CD4-positive, CD25-positive, alpha-beta regulatory T cell (primary cell): ENCODE measurements at regions not wholly inside any gene's neighbourhood (a gene's known extent, or its start where the extent isn't known, plus 50 kb on each side); places are given as distances from the start of the nearest gene placed in this dataset.

Experiments
- ATAC-seq, 2 donors: fragments of 150-1000 bp; cut with Tn5 transposase; one replicate each; pipeline ENCODE4 v1.10.0; 2021; ENCODE audit warnings: low read depth in 2 of 2, moderate number of reproducible peaks in 2 of 2, moderate library complexity in 1 of 2
- DNase-seq, 3 donors: peaks; one replicate each; pipeline versions ENCODE4 v3.0.0 to v3.0.0-alpha.2; 2012 to 2022; ENCODE audit warnings: mixed read lengths in 1 of 3
- H3K27ac ChIP-seq: one replicate; pipeline ENCODE4 v1.7.0; 2013; ENCODE audit warnings: mild to moderate bottlenecking, low read length; ENCODE audit not compliant: insufficient read depth, poor library complexity, severe bottlenecking
- H3K27me3 ChIP-seq: one replicate; pipeline ENCODE4 v1.7.0; 2013; ENCODE audit warnings: low read length; ENCODE audit not compliant: control insufficient read depth, insufficient read depth
- H3K36me3 ChIP-seq: one replicate; pipeline ENCODE4 v1.7.0; 2013; ENCODE audit warnings: mild to moderate bottlenecking, low read length, moderate library complexity; ENCODE audit not compliant: control insufficient read depth, insufficient read depth
- H3K4me1 ChIP-seq: 2 replicates; pipeline ENCODE4 v1.7.0; 2013; ENCODE audit warnings: mild to moderate bottlenecking, low read length; ENCODE audit not compliant: insufficient read depth, control insufficient read depth, poor library complexity, severe bottlenecking
- H3K4me3 ChIP-seq: one replicate; pipeline ENCODE4 v1.7.0; 2013; ENCODE audit warnings: low read depth, mild to moderate bottlenecking, low read length, moderate library complexity
- H3K9me3 ChIP-seq, 2 experiments: 1 replicate in 1 of 2; 2 replicates in 1 of 2; pipeline ENCODE4 v1.7.0; 2013; ENCODE audit warnings: low read length in 2 of 2, mild to moderate bottlenecking in 1 of 2, moderate library complexity in 1 of 2; ENCODE audit not compliant: control insufficient read depth in 2 of 2
- H3K27ac Mint-ChIP-seq, 3 donors: one replicate each; pipeline ENCODE4 v1.8.0; 2020 to 2022; ENCODE audit warnings: mild to moderate bottlenecking in 3 of 3, mixed read lengths in 3 of 3, moderate library complexity in 2 of 3
- H3K27me3 Mint-ChIP-seq: one replicate; pipeline ENCODE4 v1.8.0; 2022; ENCODE audit warnings: mild to moderate bottlenecking, mixed read lengths
- H3K36me3 Mint-ChIP-seq: one replicate; pipeline ENCODE4 v1.8.0; 2020; ENCODE audit warnings: mixed read lengths
- H3K4me1 Mint-ChIP-seq, 4 donors: one replicate each; pipeline ENCODE4 v1.8.0; 2020 to 2022; ENCODE audit warnings: mixed read lengths in 4 of 4, mild to moderate bottlenecking in 1 of 4
- H3K4me3 Mint-ChIP-seq, 4 donors: one replicate each; pipeline ENCODE4 v1.8.0; 2020 to 2022; ENCODE audit warnings: mild to moderate bottlenecking in 4 of 4, mixed read lengths in 4 of 4, moderate library complexity in 3 of 4
- H3K9me3 Mint-ChIP-seq, 7 donors: one replicate each; pipeline ENCODE4 v1.8.0; 2020 to 2022; ENCODE audit warnings: mixed read lengths in 7 of 7, mild to moderate bottlenecking in 3 of 7, moderate library complexity in 2 of 7

DNA sequence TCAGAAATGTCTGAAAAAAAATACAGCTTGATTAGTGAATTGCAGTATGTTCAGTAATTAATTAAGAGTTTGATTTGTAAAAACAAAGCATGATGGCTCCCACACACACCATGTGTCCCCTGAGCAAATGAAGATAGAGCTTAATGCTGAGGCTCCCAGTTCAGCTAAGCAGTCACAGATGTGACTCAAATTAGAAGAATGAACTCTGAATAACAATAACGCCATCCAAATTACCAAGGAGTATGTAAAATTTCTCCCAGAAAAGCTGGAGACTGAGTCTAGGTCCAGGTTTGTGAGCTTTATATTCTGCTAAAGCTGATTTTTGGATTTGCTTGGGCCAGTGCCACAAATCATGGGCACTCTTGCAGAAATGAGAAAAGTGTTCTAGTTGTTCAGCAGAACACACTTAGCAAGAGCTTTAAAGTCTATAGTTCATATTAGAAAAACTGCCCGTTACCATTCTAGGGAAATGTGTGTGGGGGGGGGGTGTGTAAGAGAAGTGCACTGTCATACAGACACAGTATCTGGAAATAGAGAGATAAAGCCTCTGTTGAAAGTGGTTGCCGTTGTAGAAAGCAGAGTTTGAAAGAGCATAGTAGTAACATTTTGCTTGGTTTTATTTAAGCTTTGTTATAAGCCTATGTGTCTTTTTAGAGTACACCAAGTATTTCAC is 253.1 kb downstream of the BCAT1 start:
- Mint-ChIP-seq H3K27ac (no peak overlapping the region), H3K4me3 (no peak overlapping the region), H3K4me1 (no peaks in the 10 kb centered on the region), H3K9me3 (peaks cover 0 to 5% (median 3%) of the 10 kb centered on the region in 7 donors), H3K36me3 (no peaks in the 10 kb centered on the region), H3K27me3 (peaks cover 5% of the 10 kb centered on the region)
- Histone ChIP-seq H3K27me3 (no peaks in the 10 kb centered on the region), H3K4me3 (no peak overlapping the region), H3K27ac (no peak overlapping the region), H3K36me3 (no peaks in the 10 kb centered on the region), H3K9me3 (no peaks in the 10 kb centered on the region), H3K4me1 (no peaks in the 10 kb centered on the region)
- ATAC-seq: no peak
- no peak for DNase-seq

DNA sequence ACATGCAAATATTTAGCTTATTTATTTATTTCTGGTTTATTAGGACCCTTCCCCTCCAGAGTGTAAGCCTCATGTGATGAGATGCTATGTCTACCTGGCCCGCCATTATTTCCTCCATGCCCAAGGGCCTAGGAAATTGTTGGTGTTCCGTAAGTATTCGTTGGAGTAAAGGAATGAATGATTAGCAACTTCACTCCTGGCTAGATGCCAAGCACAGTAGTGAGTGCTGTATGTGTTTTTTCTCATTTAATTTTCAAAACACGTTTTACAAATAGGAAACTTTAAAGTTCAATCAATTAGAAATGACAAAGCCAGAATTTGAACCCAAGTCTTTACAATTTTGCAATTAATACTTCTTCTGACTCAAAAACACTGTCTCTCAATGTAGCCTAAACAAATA is 253.8 kb downstream of the BCAT1 start:
- Histone ChIP-seq H3K9me3 (no peaks in the 10 kb centered on the region), H3K27me3 (no peaks in the 10 kb centered on the region), H3K4me3 (no peak overlapping the region), H3K36me3 (no peaks in the 10 kb centered on the region), H3K4me1 (no peaks in the 10 kb centered on the region), H3K27ac (no peak overlapping the region)
- Mint-ChIP-seq H3K9me3 (peaks cover 0 to 5% (median 3%) of the 10 kb centered on the region in 7 donors), H3K27ac (no peak overlapping the region), H3K4me3 (no peak overlapping the region), H3K4me1 (no peaks in the 10 kb centered on the region), H3K36me3 (no peaks in the 10 kb centered on the region), H3K27me3 (peaks cover 8% of the 10 kb centered on the region)
- ATAC-seq: no peak
- DNase-seq: no peak

DNA sequence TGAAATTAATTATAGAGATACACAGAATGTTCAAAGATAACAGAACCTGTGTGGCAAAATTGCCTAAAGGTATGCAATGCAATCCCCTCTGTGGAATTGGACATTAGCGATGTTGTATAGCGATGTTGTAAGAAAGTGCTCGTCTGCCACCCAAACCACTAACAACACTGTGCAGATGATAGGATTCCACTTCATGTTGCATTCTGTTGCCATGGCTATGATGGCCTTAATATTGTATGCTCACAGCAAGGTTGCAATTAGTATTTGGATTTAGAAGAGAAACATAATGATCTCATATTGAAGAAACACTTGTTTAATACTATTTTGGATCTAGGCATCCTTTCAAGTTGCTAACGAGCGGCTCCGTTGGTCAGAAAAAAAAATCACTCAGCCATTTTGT is 260.3 kb downstream of the BCAT1 start:
- H3K27me3 ChIP-seq: peaks cover 3% of the 10 kb centered on the region
- H3K27me3 Mint-ChIP-seq: peaks cover 11% of the 10 kb centered on the region
- peaks cover 0 to 3% (median 1%) of the 10 kb centered on the region in 7 donors for H3K9me3 Mint-ChIP-seq
- H3K27ac Mint-ChIP-seq: no peak overlapping the region
- H3K4me3 ChIP-seq: no peak overlapping the region
- no peak overlapping the region for H3K27ac ChIP-seq
- no peaks in the 10 kb centered on the region for H3K36me3 Mint-ChIP-seq
- no peaks in the 10 kb centered on the region for H3K4me1 Mint-ChIP-seq
- ATAC-seq: no peak
- peaks cover 0 to 3% of the 10 kb centered on the region in 2 experiments for H3K9me3 ChIP-seq
- H3K4me3 Mint-ChIP-seq: no peak overlapping the region
- no peaks in the 10 kb centered on the region for H3K4me1 ChIP-seq
- DNase-seq: no peak
- no peaks in the 10 kb centered on the region for H3K36me3 ChIP-seq

DNA sequence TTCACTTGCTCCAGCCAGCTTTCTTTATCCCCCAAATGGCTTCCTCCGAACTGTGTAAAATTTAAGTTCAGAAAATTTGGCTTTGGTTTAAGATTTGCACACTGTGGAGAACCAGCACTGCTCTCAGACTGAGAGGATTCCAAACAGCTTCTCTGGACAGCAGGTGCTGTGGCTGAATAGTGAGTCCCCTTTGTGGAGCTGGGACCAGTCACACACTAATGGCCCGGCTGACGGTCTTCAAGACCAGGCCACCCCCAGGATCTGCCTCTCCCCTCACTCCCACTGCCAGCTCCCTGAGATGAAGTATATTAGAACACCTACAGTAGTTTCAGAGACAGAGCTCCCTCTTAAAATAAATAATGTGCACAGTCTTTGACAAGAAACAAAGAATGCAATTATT is 267.3 kb downstream of the BCAT1 start:
- H3K36me3 Mint-ChIP-seq: no peaks in the 10 kb centered on the region

DNA sequence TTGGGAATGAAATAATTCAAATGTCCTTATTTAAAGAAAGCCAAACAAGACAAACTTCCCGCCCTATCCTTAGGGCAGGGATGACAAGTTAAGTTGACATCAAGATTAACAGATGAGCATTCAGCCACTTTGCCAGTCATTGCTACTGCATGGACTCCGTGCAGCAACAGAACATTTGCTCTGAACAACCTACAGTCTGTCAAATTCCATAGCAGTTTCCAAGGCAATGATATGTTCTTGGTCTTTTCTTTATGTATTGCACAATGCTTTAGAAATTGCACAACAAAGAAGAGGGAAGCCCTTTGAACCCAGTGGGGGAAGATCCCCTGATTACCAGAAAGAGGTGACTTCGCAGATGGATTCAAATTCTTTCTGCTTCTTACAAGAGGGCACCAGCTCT is 269.8 kb downstream of the BCAT1 start:
- no peak for DNase-seq
- Mint-ChIP-seq H3K36me3 (no peaks in the 10 kb centered on the region), H3K9me3 (peaks cover 0 to 1% (median 0%) of the 10 kb centered on the region in 7 donors), H3K27me3 (peaks cover 10% of the 10 kb centered on the region), H3K27ac (no peak overlapping the region), H3K4me1 (no peaks in the 10 kb centered on the region), H3K4me3 (no peak overlapping the region)
- Histone ChIP-seq H3K4me3 (no peak overlapping the region), H3K4me1 (no peaks in the 10 kb centered on the region), H3K27ac (no peak overlapping the region), H3K36me3 (no peaks in the 10 kb centered on the region), H3K27me3 (no peaks in the 10 kb centered on the region), H3K9me3 (peaks cover 0 to 2% of the 10 kb centered on the region in 2 experiments)
- ATAC-seq: no peak

More for the DNA sequence above, 267.3 kb downstream of the BCAT1 start:
- ATAC-seq (no peak), DNase-seq (no peak)
- H3K4me3 Mint-ChIP-seq: no peak overlapping the region
- H3K4me1 ChIP-seq: no peaks in the 10 kb centered on the region
- no peaks in the 10 kb centered on the region for H3K36me3 ChIP-seq
- no peaks in the 10 kb centered on the region for H3K27me3 ChIP-seq
- peaks cover 10% of the 10 kb centered on the region for H3K27me3 Mint-ChIP-seq
- no peak overlapping the region for H3K27ac Mint-ChIP-seq
- no peak overlapping the region for H3K27ac ChIP-seq
- no peaks in the 10 kb centered on the region for H3K4me1 Mint-ChIP-seq
- H3K9me3 ChIP-seq: peaks cover 0 to 2% of the 10 kb centered on the region in 2 experiments
- H3K4me3 ChIP-seq: no peak overlapping the region
- peaks cover 0 to 1% (median 0%) of the 10 kb centered on the region in 7 donors for H3K9me3 Mint-ChIP-seq

DNA sequence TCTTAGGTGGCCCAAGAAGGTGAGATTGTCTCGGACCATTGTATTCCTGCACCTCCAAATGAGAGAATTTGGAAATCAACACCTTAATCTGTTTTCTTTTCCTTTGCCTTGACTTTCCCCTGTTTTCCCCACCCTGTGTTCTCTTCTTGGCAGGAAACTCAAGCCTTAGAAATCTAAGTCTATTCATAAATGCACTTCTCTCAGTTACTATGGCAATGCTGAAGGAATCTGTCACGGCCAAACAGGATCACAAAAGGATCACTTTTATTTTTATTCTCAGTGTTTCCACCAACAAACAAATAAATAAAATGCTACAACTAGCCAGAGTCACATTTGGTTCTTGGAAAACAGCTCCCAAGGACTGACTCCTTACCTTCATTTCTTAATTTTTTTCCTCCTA is 270.5 kb downstream of the BCAT1 start:
- Histone ChIP-seq H3K27me3 (no peaks in the 10 kb centered on the region), H3K27ac (no peak overlapping the region), H3K9me3 (peaks cover 0 to 2% of the 10 kb centered on the region in 2 experiments), H3K4me1 (no peaks in the 10 kb centered on the region), H3K4me3 (no peak overlapping the region), H3K36me3 (no peaks in the 10 kb centered on the region)
- no peak for DNase-seq
- H3K9me3 Mint-ChIP-seq: peaks cover 0 to 1% (median 0%) of the 10 kb centered on the region in 7 donors
- ATAC-seq: no peak
- peaks cover 10% of the 10 kb centered on the region for H3K27me3 Mint-ChIP-seq
- H3K27ac Mint-ChIP-seq: no peak overlapping the region
- H3K36me3 Mint-ChIP-seq: no peaks in the 10 kb centered on the region
- H3K4me1 Mint-ChIP-seq: no peaks in the 10 kb centered on the region
- H3K4me3 Mint-ChIP-seq: no peak overlapping the region

DNA sequence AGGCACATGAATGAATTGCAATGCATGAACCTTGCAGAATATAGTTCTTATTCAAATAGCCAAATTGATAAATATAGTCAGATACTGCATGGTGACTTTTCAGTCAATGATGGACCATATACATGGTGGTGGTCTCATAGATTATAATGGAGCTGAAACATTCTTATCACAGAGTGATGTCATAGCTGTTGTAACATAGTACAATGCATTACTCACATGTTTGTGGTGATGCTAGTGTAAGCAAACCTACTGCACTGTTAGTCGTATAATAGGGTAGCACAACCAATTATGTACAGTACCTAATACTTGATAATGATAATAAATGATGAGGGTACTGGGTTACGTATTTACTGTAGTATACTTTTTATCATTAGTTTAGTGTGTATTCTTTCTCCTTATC is 280.3 kb downstream of the BCAT1 start:
- Histone ChIP-seq H3K4me1 (no peaks in the 10 kb centered on the region), H3K9me3 (no peaks in the 10 kb centered on the region), H3K27ac (no peak overlapping the region), H3K4me3 (no peak overlapping the region), H3K27me3 (no peaks in the 10 kb centered on the region), H3K36me3 (no peaks in the 10 kb centered on the region)
- DNase-seq (no peak), ATAC-seq (no peak)
- no peaks in the 10 kb centered on the region for H3K4me1 Mint-ChIP-seq
- no peak overlapping the region for H3K4me3 Mint-ChIP-seq
- no peak overlapping the region for H3K27ac Mint-ChIP-seq
- peaks cover 0 to 5% (median 0%) of the 10 kb centered on the region in 7 donors for H3K9me3 Mint-ChIP-seq
- H3K36me3 Mint-ChIP-seq: no peaks in the 10 kb centered on the region
- peaks cover 4% of the 10 kb centered on the region for H3K27me3 Mint-ChIP-seq

DNA sequence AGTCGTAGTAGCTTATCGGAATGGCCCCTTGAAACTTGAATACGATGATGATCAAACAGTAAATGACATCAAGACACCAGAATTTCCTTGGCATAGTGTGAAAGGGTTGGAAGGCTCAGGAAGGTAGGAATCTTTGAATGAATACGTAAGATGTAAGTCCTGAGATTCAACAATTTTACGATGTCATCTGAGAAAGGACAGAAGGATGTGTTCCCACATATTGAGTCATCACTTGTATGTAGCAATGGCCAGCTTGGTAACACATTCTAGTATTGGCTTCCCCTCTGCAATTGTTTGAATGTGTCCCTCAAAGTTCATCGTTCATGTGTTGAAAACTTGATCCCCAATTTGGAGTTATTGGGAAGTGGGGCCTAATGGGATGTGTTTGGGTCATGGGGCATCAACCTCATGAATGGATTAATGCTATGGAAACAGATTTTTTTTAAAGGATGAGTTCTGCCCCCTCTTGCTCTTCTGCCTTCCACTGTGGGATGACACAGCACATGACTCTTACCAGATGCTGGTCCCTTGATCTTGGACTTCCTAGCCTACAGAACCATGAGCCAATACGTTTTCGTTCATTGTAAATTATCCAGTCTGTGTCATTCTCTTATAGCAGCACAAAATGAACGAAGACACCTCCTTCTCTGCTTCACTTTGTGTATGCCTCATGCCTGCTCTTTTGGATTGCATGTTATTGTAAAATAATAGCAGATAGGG is 284.6 kb downstream of the BCAT1 start:
- H3K36me3 Mint-ChIP-seq: no peaks in the 10 kb centered on the region
- DNase-seq: no peak
- H3K27ac ChIP-seq: no peak overlapping the region
- peaks cover 4% of the 10 kb centered on the region for H3K27me3 Mint-ChIP-seq
- no peak overlapping the region for H3K4me3 ChIP-seq
- H3K9me3 ChIP-seq: no peaks in the 10 kb centered on the region
- ATAC-seq: no peak
- H3K27me3 ChIP-seq: no peaks in the 10 kb centered on the region
- H3K4me1 Mint-ChIP-seq: no peaks in the 10 kb centered on the region
- H3K4me1 ChIP-seq: no peaks in the 10 kb centered on the region
- H3K4me3 Mint-ChIP-seq: no peak overlapping the region
- peaks cover 0 to 6% (median 0%) of the 10 kb centered on the region in 7 donors for H3K9me3 Mint-ChIP-seq
- H3K36me3 ChIP-seq: no peaks in the 10 kb centered on the region
- no peak overlapping the region for H3K27ac Mint-ChIP-seq
